ENCODE measurements at regions not wholly inside any gene's neighbourhood (a gene's known extent, or its start where the extent isn't known, plus 50 kb on each side); places are given as distances from the start of the nearest gene placed in this dataset.

DNA sequence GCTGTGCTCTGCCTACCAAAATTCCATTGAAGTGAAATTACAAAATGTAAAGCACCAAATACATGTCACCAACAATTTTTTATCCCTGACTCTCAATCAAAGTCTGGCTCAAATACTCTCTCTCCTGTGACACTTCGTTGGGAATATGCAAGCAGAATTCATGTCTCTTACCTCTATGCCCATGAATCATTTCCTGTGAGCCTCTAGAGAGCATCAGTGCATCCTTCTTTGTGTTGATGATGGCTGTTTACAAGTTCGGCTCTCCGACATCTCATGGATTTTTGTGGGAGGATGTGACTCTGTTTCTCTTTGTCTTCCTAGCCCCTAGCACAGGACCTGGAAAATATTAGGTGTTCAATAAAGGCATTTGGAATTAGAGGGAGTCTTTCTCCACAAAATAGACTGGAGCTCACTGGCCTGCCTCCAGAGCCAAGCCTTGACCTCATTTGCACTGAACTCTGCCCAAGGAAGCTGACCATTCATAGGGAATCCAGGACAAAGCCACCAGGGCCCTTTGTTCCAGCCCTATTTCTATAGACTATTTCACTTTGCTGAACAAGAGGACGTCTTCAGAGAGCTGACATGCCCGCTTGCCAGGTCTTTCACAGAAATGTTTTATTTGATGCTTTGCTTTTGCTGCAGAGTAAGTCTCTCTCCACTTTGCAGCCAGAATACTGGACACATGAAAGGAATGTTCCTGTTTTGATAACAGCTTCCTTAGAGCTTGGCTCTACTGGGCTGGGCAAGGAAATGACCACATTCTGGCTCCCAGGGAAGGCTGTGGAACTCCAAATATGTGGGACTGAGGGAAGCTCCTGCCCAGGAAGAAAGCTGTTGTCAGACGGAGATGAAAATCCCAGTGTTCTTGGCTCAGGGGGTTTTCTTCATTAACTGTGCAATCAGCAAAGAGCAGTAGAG, 194.5 kb upstream of the CDYL start:
- Histone ChIP-seq H2AFZ (no peak overlapping the region), H3K4me1 (ENCODE audit: insufficient read depth) (no peaks in the 10 kb centered on the region), H3K36me3 (ENCODE audit: insufficient read depth) (no peaks in the 10 kb centered on the region), H3K27me3 (ENCODE audit: insufficient read depth) (no peaks in the 10 kb centered on the region), H4K20me1 (replicated peaks; ENCODE audit: insufficient read depth) (no peaks in the 10 kb centered on the region), H3K79me2 (replicated peaks; ENCODE audit: insufficient read depth) (no peaks in the 10 kb centered on the region), H3K4me2 (no peak overlapping the region), H3F3A (replicated peaks; ENCODE audit: low read depth) (no peaks in the 10 kb centered on the region), H3K9me2 (ENCODE audit: insufficient read depth) (peaks cover 2% of the 10 kb centered on the region; the same call in 1 of the 2 replicates), H3K27ac (ENCODE audit: low read depth) (no peak overlapping the region), H3K4me3 (no peak overlapping the region)
- DNase-seq (ENCODE audit: low spot score) (no peak), ATAC-seq (no peak)
- Mint-ChIP-seq H3K4me3 (no peak overlapping the region), H3K27ac (no peak overlapping the region), H3K9me3 (no peaks in the 10 kb centered on the region), H3K36me3 (ENCODE audit: low read depth) (no peaks in the 10 kb centered on the region), H3K4me1 (peaks cover 10% of the 10 kb centered on the region), H3K27me3 (ENCODE audit: insufficient read depth, low read depth, poor library complexity) (no peaks in the 10 kb centered on the region)
- no peak for TF ChIP-seq ZNF114 (CRISPR knock-in tag; IDR thresholded peaks at IDR 0.05)
- TF ChIP-seq, protein P1, sequence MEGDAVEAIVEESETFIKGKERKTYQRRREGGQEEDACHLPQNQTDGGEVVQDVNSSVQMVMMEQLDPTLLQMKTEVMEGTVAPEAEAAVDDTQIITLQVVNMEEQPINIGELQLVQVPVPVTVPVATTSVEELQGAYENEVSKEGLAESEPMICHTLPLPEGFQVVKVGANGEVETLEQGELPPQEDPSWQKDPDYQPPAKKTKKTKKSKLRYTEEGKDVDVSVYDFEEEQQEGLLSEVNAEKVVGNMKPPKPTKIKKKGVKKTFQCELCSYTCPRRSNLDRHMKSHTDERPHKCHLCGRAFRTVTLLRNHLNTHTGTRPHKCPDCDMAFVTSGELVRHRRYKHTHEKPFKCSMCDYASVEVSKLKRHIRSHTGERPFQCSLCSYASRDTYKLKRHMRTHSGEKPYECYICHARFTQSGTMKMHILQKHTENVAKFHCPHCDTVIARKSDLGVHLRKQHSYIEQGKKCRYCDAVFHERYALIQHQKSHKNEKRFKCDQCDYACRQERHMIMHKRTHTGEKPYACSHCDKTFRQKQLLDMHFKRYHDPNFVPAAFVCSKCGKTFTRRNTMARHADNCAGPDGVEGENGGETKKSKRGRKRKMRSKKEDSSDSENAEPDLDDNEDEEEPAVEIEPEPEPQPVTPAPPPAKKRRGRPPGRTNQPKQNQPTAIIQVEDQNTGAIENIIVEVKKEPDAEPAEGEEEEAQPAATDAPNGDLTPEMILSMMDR (conservative IDR thresholded peaks at IDR 0.05; ENCODE audit: low read depth in 2 of 2) = no peak

DNA sequence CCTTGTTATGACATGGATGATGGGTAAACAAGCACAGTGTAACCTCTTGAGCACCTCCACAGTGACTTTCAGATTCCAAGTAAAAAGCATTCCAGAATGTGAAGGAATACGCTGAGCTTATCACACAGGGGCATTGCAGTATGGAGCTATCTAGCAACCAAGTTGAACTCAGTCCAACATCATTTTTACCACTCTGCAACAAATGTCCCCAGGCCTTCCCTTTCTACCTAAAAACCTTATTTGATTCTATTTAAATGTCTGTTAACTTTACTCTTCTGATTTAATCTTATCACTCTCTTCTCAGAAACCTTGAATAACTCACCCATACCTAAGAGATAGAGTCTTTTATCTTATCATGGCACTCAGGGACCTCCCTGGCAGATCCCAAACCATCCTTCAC, 195.8 kb upstream of the CDYL start:
- H4K20me1 ChIP-seq (replicated peaks; ENCODE audit: insufficient read depth) = no peaks in the 10 kb centered on the region
- H3F3A ChIP-seq (replicated peaks; ENCODE audit: low read depth) = no peaks in the 10 kb centered on the region
- no peak overlapping the region for H3K4me2 ChIP-seq
- H3K4me3 ChIP-seq = no peak overlapping the region
- Mint-ChIP-seq H3K4me1 (peaks cover 8% of the 10 kb centered on the region), H3K9me3 (no peaks in the 10 kb centered on the region), H3K4me3 (no peak overlapping the region), H3K27ac (no peak overlapping the region), H3K36me3 (ENCODE audit: low read depth) (no peaks in the 10 kb centered on the region), H3K27me3 (ENCODE audit: insufficient read depth, low read depth, poor library complexity) (no peaks in the 10 kb centered on the region)
- no peaks in the 10 kb centered on the region for H3K36me3 ChIP-seq (ENCODE audit: insufficient read depth)
- no peak overlapping the region for H2AFZ ChIP-seq
- no peak for DNase-seq (ENCODE audit: low spot score)
- H3K27ac ChIP-seq (ENCODE audit: low read depth) = no peak overlapping the region
- TF ChIP-seq EZH2 (IDR thresholded peaks at IDR 0.05; ENCODE audit: low read depth, unreplicated experiment) (no peak), EZH2phosphoT487 (IDR thresholded peaks at IDR 0.05; ENCODE audit: unreplicated experiment) (no peak)
- no peaks in the 10 kb centered on the region for H3K4me1 ChIP-seq (ENCODE audit: insufficient read depth)
- no peaks in the 10 kb centered on the region for H3K27me3 ChIP-seq (ENCODE audit: insufficient read depth)
- ATAC-seq = no peak
- peaks cover 2% of the 10 kb centered on the region; the same call in 1 of the 2 replicates for H3K9me2 ChIP-seq (ENCODE audit: insufficient read depth)
- H3K79me2 ChIP-seq (replicated peaks; ENCODE audit: insufficient read depth) = no peaks in the 10 kb centered on the region

GRCh38 chr6:4577406-4577805, 198.8 kb upstream of the CDYL start:
- Histone ChIP-seq H3K27ac (ENCODE audit: low read depth) (no peak overlapping the region), H3K36me3 (ENCODE audit: insufficient read depth) (no peaks in the 10 kb centered on the region), H2AFZ (no peak overlapping the region), H3K79me2 (replicated peaks; ENCODE audit: insufficient read depth) (no peaks in the 10 kb centered on the region), H4K20me1 (replicated peaks; ENCODE audit: insufficient read depth) (no peaks in the 10 kb centered on the region), H3K9me2 (ENCODE audit: insufficient read depth) (peaks cover 2% of the 10 kb centered on the region; the same call in 1 of the 2 replicates), H3F3A (replicated peaks; ENCODE audit: low read depth) (no peaks in the 10 kb centered on the region), H3K4me1 (ENCODE audit: insufficient read depth) (no peaks in the 10 kb centered on the region), H3K4me3 (no peak overlapping the region), H3K27me3 (ENCODE audit: insufficient read depth) (no peaks in the 10 kb centered on the region), H3K4me2 (no peak overlapping the region)
- Mint-ChIP-seq H3K4me3 (no peak overlapping the region), H3K27me3 (ENCODE audit: insufficient read depth, low read depth, poor library complexity) (no peaks in the 10 kb centered on the region), H3K4me1 (peaks cover 8% of the 10 kb centered on the region), H3K27ac (no peak overlapping the region), H3K36me3 (ENCODE audit: low read depth) (no peaks in the 10 kb centered on the region), H3K9me3 (peaks cover 2% of the 10 kb centered on the region; the same call in 2 of the 3 replicates)
- no peak for DNase-seq (ENCODE audit: low spot score)
- no peak for ATAC-seq
- TF ChIP-seq, protein P1 (conservative IDR thresholded peaks at IDR 0.05; ENCODE audit: low read depth in 2 of 2) = no peak
- no peak for TF ChIP-seq JUNB (IDR thresholded peaks at IDR 0.05; ENCODE audit: unreplicated experiment)
- TF ChIP-seq POLR2AphosphoS5 (IDR thresholded peaks at IDR 0.05; ENCODE audit: low read depth) = no peak

All from GM23338 (cell line).